Liver (tissue), 3 donors: ENCODE measurements at regions not wholly inside any gene's neighbourhood (a gene's known extent, or its start where the extent isn't known, plus 50 kb on each side); places are given as distances from the start of the nearest gene placed in this dataset.

Experiments
- CTCF ChIP-seq: fragments of 150-350 bp; IDR thresholded peaks from 2 replicates; pipeline ENCODE4 v1.5.1; 2017; ENCODE audit warnings: improper control_type of control experiment, low read depth, low read length; ENCODE audit not compliant: missing input control
- HNF4G ChIP-seq: IDR thresholded peaks from 2 replicates; pipeline ENCODE4 v1.6.1; 2016; ENCODE audit warnings: antibody characterized with exemption
- REST ChIP-seq: IDR thresholded peaks from 2 replicates; pipeline ENCODE4 v1.6.1; 2016; ENCODE audit warnings: antibody characterized with exemption, mild to moderate bottlenecking
- donor health status: healthy.
- donor health status: healthy.

- TF ChIP-seq CTCF: no peak
- TF ChIP-seq REST: no peak
- no peak for TF ChIP-seq HNF4G
Measured at GRCh38 chrX:866441-866990, 235.9 kb downstream of the SHOX start.
